ENCODE measurements at regions not wholly inside any gene's neighbourhood (a gene's known extent, or its start where the extent isn't known, plus 50 kb on each side); places are given as distances from the start of the nearest gene placed in this dataset.

- no peak for TF ChIP-seq CTCF (IDR thresholded peaks at IDR 0.05)
- H3K27ac Mint-ChIP-seq = no peak overlapping the region
Observed at GRCh38 chr12:116381744-116382685, 104.5 kb upstream of the MED13L start.

GRCh38 chr12:116382686-116383530, 105.4 kb upstream of the MED13L start:
- DNase-seq (no peak), ATAC-seq (no peak)
- Histone ChIP-seq H3K36me3 (ENCODE audit: control insufficient read depth, insufficient read depth, low read length) (no peaks in the 10 kb centered on the region), H3K4me3 (ENCODE audit: low read length) (no peak overlapping the region), H3K9me3 (ENCODE audit: control insufficient read depth, insufficient read depth, low read length) (no peaks in the 10 kb centered on the region), H3K4me1 (ENCODE audit: control insufficient read depth, insufficient read depth, low read length) (peaks cover 6% of the 10 kb centered on the region), H3K27me3 (ENCODE audit: control insufficient read depth, insufficient read depth, low read length) (no peaks in the 10 kb centered on the region), H3K27ac (ENCODE audit: low read length) (no peak overlapping the region)
- no peaks in the 10 kb centered on the region for H3K4me1 Mint-ChIP-seq
- H3K9me3 Mint-ChIP-seq = no peaks in the 10 kb centered on the region
- 77% methylated on average over 12 of the region's 13 CpGs for WGBS (ENCODE audit: insufficient coverage)
- H3K27ac Mint-ChIP-seq = no peak overlapping the region
- no peak overlapping the region for H3K4me3 Mint-ChIP-seq
- no peaks in the 10 kb centered on the region for H3K36me3 Mint-ChIP-seq
- H3K27me3 Mint-ChIP-seq (ENCODE audit: low read depth in 2 of 2) = peaks cover 12 to 14% of the 10 kb centered on the region in 2 donors
- no peak for TF ChIP-seq CTCF (IDR thresholded peaks at IDR 0.05)
- intact Hi-C loops (cut with micrococcal nuclease) = no loop called here

More at GRCh38 chr12:116381744-116382685, 104.5 kb upstream of the MED13L start:
- Histone ChIP-seq H3K27ac (ENCODE audit: low read length) (no peak overlapping the region), H3K27me3 (ENCODE audit: control insufficient read depth, insufficient read depth, low read length) (no peaks in the 10 kb centered on the region), H3K4me3 (ENCODE audit: low read length) (no peak overlapping the region), H3K36me3 (ENCODE audit: control insufficient read depth, insufficient read depth, low read length) (no peaks in the 10 kb centered on the region), H3K4me1 (ENCODE audit: control insufficient read depth, insufficient read depth, low read length) (peaks cover 6% of the 10 kb centered on the region), H3K9me3 (ENCODE audit: control insufficient read depth, insufficient read depth, low read length) (no peaks in the 10 kb centered on the region)
- Mint-ChIP-seq H3K27me3 (ENCODE audit: low read depth in 2 of 2) (peaks cover 12 to 14% of the 10 kb centered on the region in 2 donors), H3K4me3 (no peak overlapping the region), H3K4me1 (no peaks in the 10 kb centered on the region), H3K9me3 (no peaks in the 10 kb centered on the region), H3K36me3 (no peaks in the 10 kb centered on the region)
- WGBS (ENCODE audit: insufficient coverage) = 81% methylated on average over 14 of the region's 17 CpGs
- DNase-seq = no peak
- ATAC-seq = no peak
- intact Hi-C loops (cut with micrococcal nuclease) = no loop called here

- ATAC-seq (no peak), DNase-seq (no peak)
- Histone ChIP-seq H3K27ac (ENCODE audit: low read length) (no peak overlapping the region), H3K4me1 (ENCODE audit: control insufficient read depth, insufficient read depth, low read length) (peaks cover 6% of the 10 kb centered on the region), H3K27me3 (ENCODE audit: control insufficient read depth, insufficient read depth, low read length) (no peaks in the 10 kb centered on the region), H3K4me3 (ENCODE audit: low read length) (no peak overlapping the region), H3K9me3 (ENCODE audit: control insufficient read depth, insufficient read depth, low read length) (no peaks in the 10 kb centered on the region), H3K36me3 (ENCODE audit: control insufficient read depth, insufficient read depth, low read length) (no peaks in the 10 kb centered on the region)
- intact Hi-C loops (cut with micrococcal nuclease) = no loop called here
- no peak for TF ChIP-seq CTCF (IDR thresholded peaks at IDR 0.05)
- no peaks in the 10 kb centered on the region for H3K9me3 Mint-ChIP-seq
- H3K27me3 Mint-ChIP-seq (ENCODE audit: low read depth in 2 of 2) = peaks cover 15 to 16% of the 10 kb centered on the region in 2 donors
- no peak overlapping the region for H3K4me3 Mint-ChIP-seq
- 86% methylated on average over 5 of the region's 5 CpGs for WGBS (ENCODE audit: insufficient coverage)
- H3K27ac Mint-ChIP-seq = no peak overlapping the region
- no peaks in the 10 kb centered on the region for H3K36me3 Mint-ChIP-seq
- no peaks in the 10 kb centered on the region for H3K4me1 Mint-ChIP-seq
Observed at GRCh38 chr12:116384175-116384574, 106.7 kb upstream of the MED13L start.

All from natural killer cell (primary cell).